Hepatocyte (in vitro differentiated cells): ENCODE measurements at regions not wholly inside any gene's neighbourhood (a gene's known extent, or its start where the extent isn't known, plus 50 kb on each side); places are given as distances from the start of the nearest gene placed in this dataset.
A peak's percentile ranks its signal among the peaks of the same experiment; 100 is the strongest.

Source experiments
- DNase-seq: peaks from one replicate; pipeline ENCODE4 v3.0.0-alpha.2; 2016; ENCODE audit warnings: low spot score
- H2AFZ ChIP-seq: fragments of 200-600 bp; sonication (generic); 2 replicates; pipeline ENCODE4 v1.6.0; 2016; ENCODE audit warnings: antibody characterized with exemption, mild to moderate bottlenecking
- H3K27ac ChIP-seq: fragments of 200-600 bp; sonication (generic); 2 replicates; pipeline ENCODE4 v1.5.1; 2016; ENCODE audit warnings: mild to moderate bottlenecking
- H3K27me3 ChIP-seq: fragments of 200-600 bp; sonication (generic); 2 replicates; pipeline ENCODE4 v1.6.1; 2016
- H3K36me3 ChIP-seq: fragments of 200-600 bp; sonication (generic); replicated peaks from 2 replicates; pipeline ENCODE4 v1.5.1; 2016; ENCODE audit warnings: low read depth; ENCODE audit not compliant: insufficient read depth
- H3K4me1 ChIP-seq: fragments of 200-600 bp; sonication (generic); 2 replicates; pipeline ENCODE4 v1.5.1; 2016; ENCODE audit warnings: mild to moderate bottlenecking, moderate library complexity; ENCODE audit not compliant: insufficient read depth
- H3K4me2 ChIP-seq: fragments of 200-600 bp; sonication (generic); 2 replicates; pipeline ENCODE4 v1.6.0; 2016
- H3K4me3 ChIP-seq: fragments of 200-600 bp; sonication (generic); 2 replicates; pipeline ENCODE4 v1.5.1; 2016; ENCODE audit warnings: mild to moderate bottlenecking
- H3K79me2 ChIP-seq: fragments of 200-600 bp; sonication (generic); 2 replicates; pipeline ENCODE4 v1.6.0; 2017; ENCODE audit warnings: mild to moderate bottlenecking
- H3K9me2 ChIP-seq: fragments of 200-600 bp; sonication (generic); replicated peaks from 2 replicates; pipeline ENCODE4 v1.6.0; 2017; ENCODE audit warnings: mild to moderate bottlenecking; ENCODE audit not compliant: insufficient read depth
- H3K9me3 ChIP-seq: fragments of 200-600 bp; sonication (generic); 2 replicates; pipeline ENCODE4 v1.5.1; 2016; ENCODE audit warnings: low read depth, mild to moderate bottlenecking
- H4K20me1 ChIP-seq: fragments of 200-600 bp; sonication (generic); 2 replicates; pipeline ENCODE4 v1.6.0; 2016; ENCODE audit warnings: mild to moderate bottlenecking; ENCODE audit not compliant: insufficient read depth, poor library complexity, severe bottlenecking
- EZH2 ChIP-seq: fragments of 200-600 bp; sonication (generic); IDR thresholded peaks from 2 replicates; pipeline ENCODE4 v1.6.1; 2016; ENCODE audit warnings: antibody characterized with exemption, mild to moderate bottlenecking, borderline replicate concordance
- EZH2phosphoT487 ChIP-seq: fragments of 200-600 bp; sonication (generic); IDR thresholded peaks from one replicate; pipeline ENCODE4 v1.6.1; 2018; ENCODE audit warnings: antibody characterized with exemption, mild to moderate bottlenecking, low read depth, moderate library complexity; ENCODE audit not compliant: unreplicated experiment, severe bottlenecking
- WGBS: methylation state at CpG from one replicate; pipeline ENCODE4 v1.1.6; 2016; ENCODE audit warnings: low lambda C conversion rate; ENCODE audit errors: missing lambda C conversion rate; 5-methylcytosine and 5-hydroxymethylcytosine counted together
- TF ChIP-seq, protein P1 (sequence below): fragments of 200-600 bp; sonication (generic); IDR thresholded peaks from 2 replicates; pipeline ENCODE4 v1.5.1; 2016; ENCODE audit warnings: antibody characterized with exemption, mild to moderate bottlenecking; ENCODE audit not compliant: poor library complexity

DNA sequence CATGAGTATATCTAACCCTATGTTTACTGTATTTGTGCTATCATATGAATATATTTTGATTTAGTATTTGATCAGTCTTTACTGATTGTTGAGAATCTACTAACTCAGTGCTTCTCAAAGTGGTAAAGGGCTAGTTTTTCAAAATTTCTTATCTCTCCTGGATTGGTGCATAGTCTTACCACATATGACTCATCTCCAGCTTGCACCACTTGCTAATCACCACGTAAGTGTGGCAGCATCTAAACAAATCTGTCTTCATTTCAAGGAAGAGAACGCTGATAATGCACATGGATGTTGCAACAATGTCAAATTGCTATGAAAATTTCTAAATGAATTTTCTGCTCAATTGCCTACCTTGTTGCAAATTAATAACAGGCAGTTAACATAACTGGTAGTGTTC, 299.5 kb downstream of the PAX1 start:
- Histone ChIP-seq H2AFZ (no peak overlapping the region), H4K20me1 (no peaks in the 10 kb centered on the region), H3K4me2 (no peak overlapping the region), H3K9me2 (no peaks in the 10 kb centered on the region), H3K9me3 (no peaks in the 10 kb centered on the region), H3K36me3 (no peaks in the 10 kb centered on the region), H3K27me3 (no peaks in the 10 kb centered on the region), H3K79me2 (no peaks in the 10 kb centered on the region), H3K4me1 (no peaks in the 10 kb centered on the region), H3K4me3 (no peak overlapping the region), H3K27ac (no peak overlapping the region)
- no peak for DNase-seq
- TF ChIP-seq EZH2phosphoT487 (no peak), EZH2 (no peak)
- TF ChIP-seq, protein P1, sequence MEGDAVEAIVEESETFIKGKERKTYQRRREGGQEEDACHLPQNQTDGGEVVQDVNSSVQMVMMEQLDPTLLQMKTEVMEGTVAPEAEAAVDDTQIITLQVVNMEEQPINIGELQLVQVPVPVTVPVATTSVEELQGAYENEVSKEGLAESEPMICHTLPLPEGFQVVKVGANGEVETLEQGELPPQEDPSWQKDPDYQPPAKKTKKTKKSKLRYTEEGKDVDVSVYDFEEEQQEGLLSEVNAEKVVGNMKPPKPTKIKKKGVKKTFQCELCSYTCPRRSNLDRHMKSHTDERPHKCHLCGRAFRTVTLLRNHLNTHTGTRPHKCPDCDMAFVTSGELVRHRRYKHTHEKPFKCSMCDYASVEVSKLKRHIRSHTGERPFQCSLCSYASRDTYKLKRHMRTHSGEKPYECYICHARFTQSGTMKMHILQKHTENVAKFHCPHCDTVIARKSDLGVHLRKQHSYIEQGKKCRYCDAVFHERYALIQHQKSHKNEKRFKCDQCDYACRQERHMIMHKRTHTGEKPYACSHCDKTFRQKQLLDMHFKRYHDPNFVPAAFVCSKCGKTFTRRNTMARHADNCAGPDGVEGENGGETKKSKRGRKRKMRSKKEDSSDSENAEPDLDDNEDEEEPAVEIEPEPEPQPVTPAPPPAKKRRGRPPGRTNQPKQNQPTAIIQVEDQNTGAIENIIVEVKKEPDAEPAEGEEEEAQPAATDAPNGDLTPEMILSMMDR, result no peak
- 60% methylated on average over 2 of the region's 2 CpGs for WGBS

DNA sequence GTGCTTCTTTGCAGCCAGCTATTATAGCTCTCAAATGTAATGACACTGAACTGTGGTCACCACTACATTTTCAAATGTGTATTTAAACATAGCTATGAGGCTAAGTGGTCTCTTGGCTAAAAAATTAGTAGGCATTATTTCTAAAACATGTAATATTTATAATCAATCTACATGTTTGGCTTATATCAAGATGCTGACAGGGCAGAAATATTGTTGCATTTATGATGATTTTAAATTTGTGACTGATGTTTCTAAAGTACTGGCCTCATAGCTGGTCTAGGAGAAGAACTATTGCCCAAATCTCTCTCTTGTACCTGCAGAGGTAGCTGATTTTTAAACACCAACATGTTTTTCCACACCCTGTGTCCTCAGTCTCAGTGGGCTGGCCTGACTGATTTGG, 298.2 kb downstream of the PAX1 start:
- no peaks in the 10 kb centered on the region for H3K79me2 ChIP-seq
- TF ChIP-seq, protein P1, result no peak
- TF ChIP-seq EZH2 (no peak), EZH2phosphoT487 (no peak)
- H3K27me3 ChIP-seq, result no peaks in the 10 kb centered on the region
- no peak overlapping the region for H2AFZ ChIP-seq
- no peak overlapping the region for H3K4me2 ChIP-seq
- no peaks in the 10 kb centered on the region for H3K36me3 ChIP-seq
- H3K27ac ChIP-seq, result no peak overlapping the region
- H3K4me3 ChIP-seq, result no peak overlapping the region
- H3K4me1 ChIP-seq, result no peaks in the 10 kb centered on the region
- no peaks in the 10 kb centered on the region for H3K9me3 ChIP-seq
- no peaks in the 10 kb centered on the region for H4K20me1 ChIP-seq
- no peaks in the 10 kb centered on the region for H3K9me2 ChIP-seq
- DNase-seq, result no peak

DNA sequence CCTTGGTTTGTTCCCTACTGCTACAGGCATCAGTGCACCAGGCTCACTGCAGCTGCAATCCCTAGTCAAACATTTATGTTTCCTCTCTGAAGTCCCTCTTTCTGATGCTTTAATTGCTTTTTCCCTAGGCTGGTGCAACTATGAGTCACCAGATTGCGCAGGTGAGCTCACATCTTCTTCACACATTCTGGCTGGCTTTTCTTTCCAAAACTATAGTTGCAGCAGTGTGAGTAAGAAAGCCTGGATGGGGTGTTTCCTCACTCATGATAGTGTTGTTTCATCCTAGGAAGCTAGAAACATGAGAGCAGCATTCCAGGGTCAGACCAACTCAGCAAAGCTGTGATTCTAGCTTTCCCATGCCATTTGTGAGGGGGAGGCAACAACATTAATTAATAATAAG, 296.4 kb downstream of the PAX1 start:
- no peaks in the 10 kb centered on the region for H3K9me2 ChIP-seq
- no peak for TF ChIP-seq EZH2
- TF ChIP-seq, protein P1, result no peak
- TF ChIP-seq EZH2phosphoT487, result no peak
- H3K79me2 ChIP-seq, result no peaks in the 10 kb centered on the region
- H3K4me2 ChIP-seq, result no peak overlapping the region
- H3K27me3 ChIP-seq, result no peaks in the 10 kb centered on the region
- DNase-seq, result peak; percentile 30
- 68% methylated on average over 1 of the region's 1 CpG for WGBS
- no peaks in the 10 kb centered on the region for H3K9me3 ChIP-seq
- H4K20me1 ChIP-seq, result no peaks in the 10 kb centered on the region
- H3K4me1 ChIP-seq, result no peaks in the 10 kb centered on the region
- no peak overlapping the region for H3K27ac ChIP-seq
- H3K36me3 ChIP-seq, result no peaks in the 10 kb centered on the region
- no peak overlapping the region for H3K4me3 ChIP-seq
- H2AFZ ChIP-seq, result no peak overlapping the region

DNA sequence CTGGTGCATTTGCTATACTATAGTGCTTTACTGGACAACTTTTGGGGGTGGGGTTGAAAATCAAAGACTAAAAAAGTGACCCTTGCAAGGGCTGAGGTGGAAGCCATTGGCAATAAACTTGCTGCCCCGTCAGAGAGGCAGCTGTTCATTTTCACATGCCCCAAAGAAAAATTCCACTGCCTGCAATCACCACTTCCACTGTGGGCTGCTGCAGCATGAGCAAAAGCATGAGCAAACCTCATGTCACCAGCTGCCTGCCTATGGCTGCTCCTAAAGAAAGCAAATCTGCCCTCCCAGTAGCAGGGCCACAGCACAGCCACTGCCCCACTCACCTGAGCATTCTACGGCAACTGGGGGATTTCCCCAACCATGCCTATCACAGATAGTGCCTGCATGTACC, 290.0 kb downstream of the PAX1 start:
- TF ChIP-seq EZH2 (no peak), EZH2phosphoT487 (no peak)
- TF ChIP-seq, protein P1, result no peak
- Histone ChIP-seq H3K9me2 (no peaks in the 10 kb centered on the region), H3K27ac (no peak overlapping the region), H3K36me3 (no peaks in the 10 kb centered on the region), H4K20me1 (no peaks in the 10 kb centered on the region), H3K4me2 (no peak overlapping the region), H3K4me3 (no peak overlapping the region), H3K27me3 (no peaks in the 10 kb centered on the region), H3K79me2 (no peaks in the 10 kb centered on the region), H3K4me1 (no peaks in the 10 kb centered on the region), H3K9me3 (no peaks in the 10 kb centered on the region), H2AFZ (no peak overlapping the region)
- DNase-seq, result no peak
- 82% methylated on average over 2 of the region's 2 CpGs for WGBS
